ENCODE measurements at regions not wholly inside any gene's neighbourhood (a gene's known extent, or its start where the extent isn't known, plus 50 kb on each side); places are given as distances from the start of the nearest gene placed in this dataset.

GRCh38 chr20:29299811-29300578 lies 1957.5 kb upstream of the DEFB115 start:
- TF ChIP-seq CTCF (conservative IDR thresholded peaks at IDR 0.05; ENCODE audit: low read depth in 2 of 2) (no peak), POLR2AphosphoS5 (IDR thresholded peaks at IDR 0.05; ENCODE audit: low read depth) (no peak)
- TF ChIP-seq, protein P1, sequence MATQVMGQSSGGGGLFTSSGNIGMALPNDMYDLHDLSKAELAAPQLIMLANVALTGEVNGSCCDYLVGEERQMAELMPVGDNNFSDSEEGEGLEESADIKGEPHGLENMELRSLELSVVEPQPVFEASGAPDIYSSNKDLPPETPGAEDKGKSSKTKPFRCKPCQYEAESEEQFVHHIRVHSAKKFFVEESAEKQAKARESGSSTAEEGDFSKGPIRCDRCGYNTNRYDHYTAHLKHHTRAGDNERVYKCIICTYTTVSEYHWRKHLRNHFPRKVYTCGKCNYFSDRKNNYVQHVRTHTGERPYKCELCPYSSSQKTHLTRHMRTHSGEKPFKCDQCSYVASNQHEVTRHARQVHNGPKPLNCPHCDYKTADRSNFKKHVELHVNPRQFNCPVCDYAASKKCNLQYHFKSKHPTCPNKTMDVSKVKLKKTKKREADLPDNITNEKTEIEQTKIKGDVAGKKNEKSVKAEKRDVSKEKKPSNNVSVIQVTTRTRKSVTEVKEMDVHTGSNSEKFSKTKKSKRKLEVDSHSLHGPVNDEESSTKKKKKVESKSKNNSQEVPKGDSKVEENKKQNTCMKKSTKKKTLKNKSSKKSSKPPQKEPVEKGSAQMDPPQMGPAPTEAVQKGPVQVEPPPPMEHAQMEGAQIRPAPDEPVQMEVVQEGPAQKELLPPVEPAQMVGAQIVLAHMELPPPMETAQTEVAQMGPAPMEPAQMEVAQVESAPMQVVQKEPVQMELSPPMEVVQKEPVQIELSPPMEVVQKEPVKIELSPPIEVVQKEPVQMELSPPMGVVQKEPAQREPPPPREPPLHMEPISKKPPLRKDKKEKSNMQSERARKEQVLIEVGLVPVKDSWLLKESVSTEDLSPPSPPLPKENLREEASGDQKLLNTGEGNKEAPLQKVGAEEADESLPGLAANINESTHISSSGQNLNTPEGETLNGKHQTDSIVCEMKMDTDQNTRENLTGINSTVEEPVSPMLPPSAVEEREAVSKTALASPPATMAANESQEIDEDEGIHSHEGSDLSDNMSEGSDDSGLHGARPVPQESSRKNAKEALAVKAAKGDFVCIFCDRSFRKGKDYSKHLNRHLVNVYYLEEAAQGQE (IDR thresholded peaks at IDR 0.05; ENCODE audit: unreplicated experiment): no peak
